Ishikawa (cell line): ENCODE measurements at regions not wholly inside any gene's neighbourhood (a gene's known extent, or its start where the extent isn't known, plus 50 kb on each side); places are given as distances from the start of the nearest gene placed in this dataset.

Source experiments
- CEBPB ChIP-seq: IDR thresholded peaks from 2 replicates; pipeline ENCODE4 v1.6.1; 2012
- CREB1 ChIP-seq: IDR thresholded peaks from 2 replicates; pipeline ENCODE4 v1.6.1; 2012; ENCODE audit warnings: low read depth
- EGR1 ChIP-seq: IDR thresholded peaks from 2 replicates; pipeline ENCODE4 v1.6.1; 2012
- EP300 ChIP-seq: IDR thresholded peaks from 2 replicates; pipeline ENCODE4 v1.6.1; 2012; ENCODE audit warnings: borderline replicate concordance
- FOXM1 ChIP-seq: IDR thresholded peaks from 2 replicates; pipeline ENCODE4 v1.6.1; 2012; ENCODE audit warnings: low read depth, borderline replicate concordance
- NFIC ChIP-seq: IDR thresholded peaks from 2 replicates; pipeline ENCODE4 v1.6.1; 2012
- RAD21 ChIP-seq: IDR thresholded peaks from 2 replicates; pipeline ENCODE4 v1.6.1; 2012; ENCODE audit warnings: low read depth
- TAF1 ChIP-seq: IDR thresholded peaks from 2 replicates; pipeline ENCODE4 v1.6.1; 2012; ENCODE audit warnings: low read depth, mild to moderate bottlenecking
- TCF12 ChIP-seq: IDR thresholded peaks from 2 replicates; pipeline ENCODE4 v1.6.1; 2012; ENCODE audit warnings: low read depth
- TEAD4 ChIP-seq: IDR thresholded peaks from 2 replicates; pipeline ENCODE4 v1.6.1; 2012
- YY1 ChIP-seq: IDR thresholded peaks from 2 replicates; pipeline ENCODE4 v1.6.1; 2012; ENCODE audit warnings: low read depth
- ZBTB7A ChIP-seq: IDR thresholded peaks from 2 replicates; pipeline ENCODE4 v1.6.1; 2012; ENCODE audit warnings: low read depth
- TF ChIP-seq, protein P1 (sequence below): IDR thresholded peaks from 2 replicates; pipeline ENCODE4 v1.6.1; 2012
- TF ChIP-seq, protein P2 (sequence below): IDR thresholded peaks from 2 replicates; pipeline ENCODE4 v1.6.1; 2012; ENCODE audit warnings: low read depth, mild to moderate bottlenecking
- TF ChIP-seq, protein P3 (sequence below): IDR thresholded peaks from 2 replicates; pipeline ENCODE4 v1.6.1; 2012

DNA sequence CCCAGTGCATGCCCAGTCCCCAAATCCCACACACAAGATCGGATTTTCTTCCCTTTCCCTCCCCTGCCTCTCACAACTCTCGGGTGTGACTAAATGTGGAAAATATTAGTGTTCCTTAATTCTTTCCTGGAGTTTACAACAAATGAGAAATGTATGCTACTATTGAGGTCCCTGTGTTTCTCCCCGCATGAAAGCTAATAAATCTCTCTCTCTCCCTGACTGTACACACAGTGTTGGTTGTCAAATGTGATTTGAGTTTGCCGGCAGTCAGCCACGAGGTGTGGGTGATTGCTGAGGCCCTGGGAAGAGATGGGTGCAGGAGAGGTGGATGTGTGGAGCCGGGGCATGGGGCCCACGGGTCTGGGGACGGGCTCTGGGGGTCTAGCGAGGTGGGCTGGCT lies 161.4 kb upstream of the IQSEC1 start:
- TF ChIP-seq NFIC (no peak), CEBPB (no peak), YY1 (no peak), EP300 (no peak)
- TF ChIP-seq, protein P1, sequence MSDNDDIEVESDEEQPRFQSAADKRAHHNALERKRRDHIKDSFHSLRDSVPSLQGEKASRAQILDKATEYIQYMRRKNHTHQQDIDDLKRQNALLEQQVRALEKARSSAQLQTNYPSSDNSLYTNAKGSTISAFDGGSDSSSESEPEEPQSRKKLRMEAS, result peak; percentile 48; the same call in 1 of the 2 replicates

DNA sequence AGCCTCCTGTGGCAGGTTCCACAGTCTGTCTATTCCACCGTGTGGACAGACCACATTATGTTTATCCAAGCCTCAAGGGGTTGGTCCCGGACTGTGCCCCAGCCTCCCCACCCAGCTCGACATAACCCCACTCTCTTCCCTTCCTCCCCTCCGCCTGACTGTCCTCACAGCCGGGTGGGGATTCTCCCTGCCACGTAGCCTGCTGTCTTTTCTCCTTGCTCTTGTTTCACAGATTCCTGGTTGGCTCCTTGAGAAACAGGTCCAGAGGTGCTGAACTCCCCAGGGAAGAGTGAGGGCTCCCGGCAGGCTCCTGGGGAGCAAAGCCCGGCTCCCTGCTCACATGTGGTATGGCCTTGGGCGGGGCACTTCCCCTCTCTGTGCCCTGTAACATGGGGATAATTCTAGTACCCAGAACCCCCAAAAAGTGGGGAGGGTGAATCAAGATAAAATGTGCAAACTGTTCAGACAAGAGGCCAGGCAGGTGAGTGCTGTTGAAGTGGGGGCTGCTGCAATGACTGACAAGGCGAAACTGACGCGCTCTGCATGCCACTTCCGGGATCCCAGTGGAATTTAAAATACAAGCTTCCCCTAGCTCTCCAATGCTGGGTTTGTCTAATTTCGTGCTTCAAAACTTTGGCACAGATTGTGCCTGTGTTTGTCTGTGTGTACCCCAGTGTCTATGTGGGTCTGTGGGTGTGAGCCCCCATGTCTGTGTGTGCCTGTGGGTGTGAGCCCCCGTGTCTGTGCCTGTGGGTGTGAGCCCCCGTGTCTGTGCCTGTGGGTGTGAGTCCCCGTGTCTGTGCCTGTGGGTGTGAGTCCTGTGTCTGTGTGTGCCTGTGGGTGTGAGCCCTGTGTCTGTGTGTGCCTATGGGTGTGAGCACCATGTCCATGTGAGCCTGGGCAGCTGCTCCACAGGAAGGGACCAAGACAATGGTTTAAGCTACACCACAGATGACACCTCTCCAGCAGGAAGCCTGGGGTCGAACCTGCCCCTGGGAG lies 160.6 kb upstream of the IQSEC1 start:
- TF ChIP-seq, protein P2, sequence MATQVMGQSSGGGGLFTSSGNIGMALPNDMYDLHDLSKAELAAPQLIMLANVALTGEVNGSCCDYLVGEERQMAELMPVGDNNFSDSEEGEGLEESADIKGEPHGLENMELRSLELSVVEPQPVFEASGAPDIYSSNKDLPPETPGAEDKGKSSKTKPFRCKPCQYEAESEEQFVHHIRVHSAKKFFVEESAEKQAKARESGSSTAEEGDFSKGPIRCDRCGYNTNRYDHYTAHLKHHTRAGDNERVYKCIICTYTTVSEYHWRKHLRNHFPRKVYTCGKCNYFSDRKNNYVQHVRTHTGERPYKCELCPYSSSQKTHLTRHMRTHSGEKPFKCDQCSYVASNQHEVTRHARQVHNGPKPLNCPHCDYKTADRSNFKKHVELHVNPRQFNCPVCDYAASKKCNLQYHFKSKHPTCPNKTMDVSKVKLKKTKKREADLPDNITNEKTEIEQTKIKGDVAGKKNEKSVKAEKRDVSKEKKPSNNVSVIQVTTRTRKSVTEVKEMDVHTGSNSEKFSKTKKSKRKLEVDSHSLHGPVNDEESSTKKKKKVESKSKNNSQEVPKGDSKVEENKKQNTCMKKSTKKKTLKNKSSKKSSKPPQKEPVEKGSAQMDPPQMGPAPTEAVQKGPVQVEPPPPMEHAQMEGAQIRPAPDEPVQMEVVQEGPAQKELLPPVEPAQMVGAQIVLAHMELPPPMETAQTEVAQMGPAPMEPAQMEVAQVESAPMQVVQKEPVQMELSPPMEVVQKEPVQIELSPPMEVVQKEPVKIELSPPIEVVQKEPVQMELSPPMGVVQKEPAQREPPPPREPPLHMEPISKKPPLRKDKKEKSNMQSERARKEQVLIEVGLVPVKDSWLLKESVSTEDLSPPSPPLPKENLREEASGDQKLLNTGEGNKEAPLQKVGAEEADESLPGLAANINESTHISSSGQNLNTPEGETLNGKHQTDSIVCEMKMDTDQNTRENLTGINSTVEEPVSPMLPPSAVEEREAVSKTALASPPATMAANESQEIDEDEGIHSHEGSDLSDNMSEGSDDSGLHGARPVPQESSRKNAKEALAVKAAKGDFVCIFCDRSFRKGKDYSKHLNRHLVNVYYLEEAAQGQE, result no peak
- no peak for TF ChIP-seq ZBTB7A
- no peak for TF ChIP-seq EP300
- TF ChIP-seq CREB1, result no peak
- TF ChIP-seq TEAD4, result no peak
- TF ChIP-seq FOXM1, result no peak
- no peak for TF ChIP-seq TAF1
- no peak for TF ChIP-seq NFIC
- no peak for TF ChIP-seq RAD21
- no peak for TF ChIP-seq EGR1
- TF ChIP-seq, protein P3, sequence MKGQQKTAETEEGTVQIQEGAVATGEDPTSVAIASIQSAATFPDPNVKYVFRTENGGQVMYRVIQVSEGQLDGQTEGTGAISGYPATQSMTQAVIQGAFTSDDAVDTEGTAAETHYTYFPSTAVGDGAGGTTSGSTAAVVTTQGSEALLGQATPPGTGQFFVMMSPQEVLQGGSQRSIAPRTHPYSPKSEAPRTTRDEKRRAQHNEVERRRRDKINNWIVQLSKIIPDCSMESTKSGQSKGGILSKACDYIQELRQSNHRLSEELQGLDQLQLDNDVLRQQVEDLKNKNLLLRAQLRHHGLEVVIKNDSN, result no peak
- TF ChIP-seq, protein P1, result no peak
- TF ChIP-seq YY1, result no peak
- TF ChIP-seq TCF12, result no peak
- TF ChIP-seq CEBPB, result no peak

DNA sequence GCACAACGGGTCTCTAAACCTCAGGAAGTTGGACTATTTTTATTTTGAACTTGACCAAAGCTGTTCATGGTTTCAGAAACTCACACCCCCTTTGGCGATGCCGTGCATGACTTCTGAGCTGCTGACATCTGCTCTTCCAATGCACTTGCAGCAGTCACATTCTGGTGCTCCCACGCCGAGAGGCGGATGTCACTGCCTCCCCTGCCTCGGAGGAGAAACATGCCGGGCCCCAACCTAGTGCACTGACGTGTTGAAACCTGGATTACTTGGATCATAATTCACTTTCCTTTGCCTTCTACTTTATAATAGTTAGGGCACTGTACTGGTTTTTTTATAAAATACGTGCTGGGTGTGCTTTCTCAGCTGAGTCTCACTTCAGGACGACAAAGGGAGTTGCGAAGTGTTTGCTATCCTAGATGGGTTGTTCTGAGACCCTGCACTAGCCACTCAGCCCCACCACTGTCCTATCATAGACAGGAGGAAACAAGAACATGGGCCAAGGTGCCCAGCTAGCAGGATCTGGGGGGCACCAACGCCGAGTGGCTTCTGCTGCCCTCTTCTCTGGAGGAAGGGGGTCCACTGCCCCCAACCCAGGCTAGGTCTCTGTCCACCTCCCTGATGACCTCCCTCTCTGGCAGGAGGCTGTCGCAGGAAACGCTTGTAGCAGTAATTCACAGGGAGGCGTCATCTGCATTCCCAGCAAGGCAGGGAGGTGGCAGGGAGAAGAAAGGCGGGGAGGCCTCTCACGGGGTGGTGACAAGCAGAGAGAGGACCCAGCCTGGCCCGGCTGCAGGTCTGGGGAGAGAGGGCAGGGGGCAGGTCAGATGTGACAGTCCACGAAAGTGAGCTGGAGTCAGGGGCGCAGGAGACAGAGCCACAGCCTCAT lies 158.8 kb upstream of the IQSEC1 start:
- TF ChIP-seq NFIC, result no peak
- TF ChIP-seq, protein P1, result no peak
- no peak for TF ChIP-seq EP300
- TF ChIP-seq, protein P2, result no peak
- no peak for TF ChIP-seq TAF1
- TF ChIP-seq TEAD4, result no peak
- no peak for TF ChIP-seq ZBTB7A
- TF ChIP-seq CEBPB, result no peak
- no peak for TF ChIP-seq RAD21
- TF ChIP-seq CREB1, result no peak
- no peak for TF ChIP-seq FOXM1
- TF ChIP-seq TCF12, result no peak
- TF ChIP-seq, protein P3, result no peak
- TF ChIP-seq YY1, result no peak
- no peak for TF ChIP-seq EGR1

DNA sequence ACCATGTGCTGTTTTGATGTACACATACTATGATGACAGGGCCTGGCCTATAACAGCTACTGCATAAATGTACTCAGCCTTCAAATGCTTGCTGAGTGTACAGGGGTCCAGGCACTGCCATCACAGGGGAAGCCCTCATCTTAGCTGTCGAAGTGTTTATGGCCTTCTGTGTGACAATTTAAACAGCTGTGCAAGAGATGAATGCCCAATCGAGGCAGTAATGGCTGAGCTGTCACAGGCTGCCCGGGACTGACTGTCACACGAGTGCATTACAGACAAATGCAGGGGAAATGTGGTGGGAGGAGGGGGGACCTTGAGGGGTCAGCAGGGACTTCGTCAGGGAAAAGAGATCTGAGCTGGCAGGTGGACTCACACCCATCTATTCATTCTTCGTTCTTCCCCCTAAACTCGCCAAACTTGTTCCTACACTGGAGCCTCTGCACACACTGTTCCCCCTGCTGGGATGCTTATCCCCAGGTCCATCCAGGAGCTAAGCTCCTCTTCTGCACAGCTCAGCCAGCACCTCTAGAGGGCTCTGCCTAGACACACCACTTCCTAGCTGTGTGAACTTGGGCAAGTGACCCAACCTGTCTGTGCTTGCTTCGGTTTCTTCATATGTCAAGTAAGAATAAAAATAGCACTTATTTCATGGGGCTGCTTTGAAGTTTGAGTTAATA lies 156.2 kb upstream of the IQSEC1 start:
- TF ChIP-seq, protein P3, result no peak
- TF ChIP-seq TEAD4 (0 out of 2 replicates have a peak, but pooled peaks have one; percentile 14), EP300 (peak; percentile 19; the same call in 1 of the 2 replicates), ZBTB7A (peak; percentile 23; the same call in 1 of the 2 replicates), CREB1 (no peak), RAD21 (peak; percentile 75), TCF12 (peak; percentile 50), YY1 (no peak)
- TF ChIP-seq, protein P2, result no peak
- TF ChIP-seq, protein P1, result peak; percentile 83
